Activated CD8-positive, alpha-beta T cell treated with anti-CD3 and anti-CD28 coated beads, Interleukin-2, amount 10 ng/mL, durations not matched to agents 7 days and 5 days (primary cell): ENCODE measurements at regions not wholly inside any gene's neighbourhood (a gene's known extent, or its start where the extent isn't known, plus 50 kb on each side); places are given as distances from the start of the nearest gene placed in this dataset.

Experiments used
- ATAC-seq: fragments of 150-1000 bp; cut with Tn5 transposase; one replicate; pipeline ENCODE4 v1.10.0; 2021; ENCODE audit warnings: moderate library complexity
- CTCF ChIA-PET: fragments of 350-600 bp; sonication (Branson Sonifier 250); formaldehyde crosslinking; loops from one replicate; lab custom pipeline; 2021; ENCODE audit warnings: antibody characterized with exemption; lab: Charles Lee
- POLR2A ChIA-PET: fragments of 350-600 bp; sonication (Branson Sonifier 250); formaldehyde crosslinking; loops from one replicate; lab custom pipeline; 2021; ENCODE audit warnings: antibody characterized with exemption; lab: Charles Lee
- DNase-seq: peaks from one replicate; pipeline ENCODE4 v3.0.0-alpha.2; 2020
- H3K27ac Mint-ChIP-seq: one replicate; pipeline ENCODE4 v1.8.0; 2021; ENCODE audit warnings: mild to moderate bottlenecking, mixed read lengths
- H3K27me3 Mint-ChIP-seq: one replicate; pipeline ENCODE4 v1.8.0; 2021; ENCODE audit warnings: low read depth, mixed read lengths
- H3K36me3 Mint-ChIP-seq: one replicate; pipeline ENCODE4 v1.8.0; 2021; ENCODE audit warnings: low read depth, mixed read lengths
- H3K4me1 Mint-ChIP-seq: one replicate; pipeline ENCODE4 v1.8.0; 2021; ENCODE audit warnings: low read depth, mixed read lengths
- H3K4me3 Mint-ChIP-seq: one replicate; pipeline ENCODE4 v1.8.0; 2021; ENCODE audit warnings: mild to moderate bottlenecking, mixed read lengths
- H3K9me3 Mint-ChIP-seq: one replicate; pipeline ENCODE4 v1.8.0; 2022; ENCODE audit warnings: mixed read lengths; ENCODE audit not compliant: insufficient read depth

DNA sequence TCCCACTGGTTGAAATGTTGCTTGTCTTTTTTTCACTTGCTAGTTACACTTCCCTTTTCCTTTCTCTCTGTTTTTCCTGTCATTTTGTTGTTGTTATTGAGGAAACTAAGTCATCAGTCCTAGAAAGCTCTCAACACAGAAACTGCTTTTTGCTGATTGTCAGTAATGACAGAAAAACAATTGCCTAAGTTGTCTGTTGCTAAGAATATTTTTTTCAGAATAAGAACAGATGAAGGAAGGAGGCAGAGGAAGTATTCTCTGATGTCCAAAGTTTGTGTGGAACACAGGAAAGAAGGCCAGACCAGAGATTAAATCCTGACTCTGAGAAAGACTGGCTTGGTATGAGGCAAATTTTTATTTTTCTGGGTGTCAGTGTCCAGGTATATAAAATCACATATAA lies 163.3 kb downstream of the CASP12 start:
- Mint-ChIP-seq H3K36me3 (peaks cover 5% of the 10 kb centered on the region), H3K9me3 (peaks cover 7% of the 10 kb centered on the region), H3K27me3 (no peaks in the 10 kb centered on the region), H3K4me3 (no peak overlapping the region), H3K27ac (no peak overlapping the region), H3K4me1 (peaks cover 24% of the 10 kb centered on the region)
- ATAC-seq (no peak), DNase-seq (no peak)
- CTCF ChIA-PET, result no interaction called here
- POLR2A ChIA-PET, result interaction anchor here (0.7 kb wide), 2 partner anchors 34 to 596 kb away, joined by 3 to 5 read pairs; no protein-coding TSS in a partner anchor

DNA sequence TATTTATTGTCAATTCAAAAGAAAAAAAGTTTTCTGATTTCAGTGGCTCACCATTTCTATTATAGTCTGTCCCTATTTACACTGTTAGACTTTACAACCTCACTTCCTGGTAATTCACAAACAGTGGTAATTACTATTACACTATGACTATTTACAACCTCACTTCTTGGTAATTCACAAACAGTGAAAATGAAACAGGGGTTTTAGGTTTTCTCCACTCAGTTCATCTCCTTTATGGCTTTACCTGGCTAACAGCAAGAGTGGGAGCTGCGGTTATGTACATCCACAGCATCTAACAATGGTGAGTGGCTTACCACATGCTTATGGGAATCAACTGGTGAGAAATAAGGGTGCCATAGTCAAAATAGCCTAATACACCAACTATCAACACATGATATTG lies 166.4 kb downstream of the CASP12 start:
- POLR2A ChIA-PET, result no interaction called here
- Mint-ChIP-seq H3K9me3 (peaks cover 11% of the 10 kb centered on the region), H3K36me3 (peaks cover 11% of the 10 kb centered on the region), H3K4me3 (no peak overlapping the region), H3K4me1 (peaks cover 29% of the 10 kb centered on the region), H3K27ac (peak overlapping the region; percentile 52), H3K27me3 (no peaks in the 10 kb centered on the region)
- no peak for DNase-seq
- peak; percentile 69 for ATAC-seq
- CTCF ChIA-PET, result no interaction called here

- CTCF ChIA-PET, result no interaction called here
- no peak overlapping the region for H3K27ac Mint-ChIP-seq
- no peak for DNase-seq
- H3K4me3 Mint-ChIP-seq, result no peak overlapping the region
- H3K36me3 Mint-ChIP-seq, result peaks cover 14% of the 10 kb centered on the region
- no peak for ATAC-seq
- POLR2A ChIA-PET, result no interaction called here
- H3K27me3 Mint-ChIP-seq, result no peaks in the 10 kb centered on the region
- H3K9me3 Mint-ChIP-seq, result peaks cover 8% of the 10 kb centered on the region
- H3K4me1 Mint-ChIP-seq, result peaks cover 23% of the 10 kb centered on the region
Measured at GRCh38 chr11:104728927-104729326, 169.3 kb downstream of the CASP12 start.

GRCh38 chr11:104727768-104728167 lies 170.5 kb downstream of the CASP12 start:
- no peaks in the 10 kb centered on the region for H3K27me3 Mint-ChIP-seq
- H3K4me1 Mint-ChIP-seq, result peaks cover 23% of the 10 kb centered on the region
- peaks cover 18% of the 10 kb centered on the region for H3K9me3 Mint-ChIP-seq
- ATAC-seq (no peak), DNase-seq (no peak)
- ChIA-PET CTCF (no interaction called here), POLR2A (no interaction called here)
- no peak overlapping the region for H3K27ac Mint-ChIP-seq
- peaks cover 24% of the 10 kb centered on the region for H3K36me3 Mint-ChIP-seq
- no peak overlapping the region for H3K4me3 Mint-ChIP-seq

- Mint-ChIP-seq H3K36me3 (peaks cover 24% of the 10 kb centered on the region), H3K4me1 (peaks cover 17% of the 10 kb centered on the region), H3K4me3 (no peak overlapping the region), H3K9me3 (peaks cover 20% of the 10 kb centered on the region), H3K27ac (no peak overlapping the region), H3K27me3 (no peaks in the 10 kb centered on the region)
- DNase-seq (no peak), ATAC-seq (no peak)
- POLR2A ChIA-PET, result no interaction called here
- CTCF ChIA-PET, result no interaction called here
Measured at GRCh38 chr11:104727095-104727494, 171.2 kb downstream of the CASP12 start.

DNA sequence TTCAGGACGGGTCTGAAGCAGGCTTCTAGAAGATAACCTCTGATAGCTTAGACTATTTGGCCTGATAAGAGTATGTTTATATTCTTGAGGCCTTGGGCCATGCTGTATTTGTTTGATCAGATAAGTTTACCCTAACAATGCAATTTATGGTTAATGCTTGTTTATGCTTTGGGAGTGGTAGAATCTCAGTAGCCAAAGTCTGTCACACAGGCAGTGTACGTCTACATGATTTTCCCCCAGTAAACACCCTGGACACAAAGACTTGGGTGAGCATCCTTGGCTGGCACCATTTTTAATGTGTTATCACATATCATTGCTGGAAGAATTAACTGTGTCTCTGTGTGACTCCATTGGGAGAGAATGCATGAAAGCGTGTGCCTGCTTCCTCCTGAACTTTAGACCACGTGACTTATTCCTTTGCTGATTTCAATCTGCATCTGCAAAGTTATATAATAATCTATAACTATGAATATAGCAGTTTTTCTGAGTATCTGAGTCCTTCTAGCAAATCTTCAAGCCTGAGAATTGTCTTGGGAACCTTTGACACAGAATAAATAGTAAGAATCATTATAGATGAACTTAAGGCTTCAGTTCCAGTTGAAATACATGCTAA lies 172.4 kb downstream of the CASP12 start:
- POLR2A ChIA-PET, result no interaction called here
- H3K27ac Mint-ChIP-seq, result no peak overlapping the region
- ATAC-seq, result no peak
- H3K4me1 Mint-ChIP-seq, result peaks cover 10% of the 10 kb centered on the region
- no peak for DNase-seq
- no peak overlapping the region for H3K4me3 Mint-ChIP-seq
- peaks cover 24% of the 10 kb centered on the region for H3K36me3 Mint-ChIP-seq
- H3K9me3 Mint-ChIP-seq, result peaks cover 25% of the 10 kb centered on the region
- CTCF ChIA-PET, result no interaction called here
- H3K27me3 Mint-ChIP-seq, result no peaks in the 10 kb centered on the region

GRCh38 chr11:104713401-104713800 lies 184.9 kb downstream of the CASP12 start:
- ATAC-seq (no peak), DNase-seq (no peak)
- ChIA-PET CTCF (no interaction called here), POLR2A (no interaction called here)
- H3K36me3 Mint-ChIP-seq, result peaks cover 18% of the 10 kb centered on the region
- no peak overlapping the region for H3K27ac Mint-ChIP-seq
- no peak overlapping the region for H3K4me3 Mint-ChIP-seq
- peaks cover 15% of the 10 kb centered on the region for H3K4me1 Mint-ChIP-seq
- H3K9me3 Mint-ChIP-seq, result peaks cover 8% of the 10 kb centered on the region
- no peaks in the 10 kb centered on the region for H3K27me3 Mint-ChIP-seq

GRCh38 chr11:104705490-104706190 lies 192.6 kb downstream of the CASP12 start:
- ATAC-seq (peak; percentile 98), DNase-seq (peak; percentile 91)
- POLR2A ChIA-PET, result interaction anchor here (0.7 kb wide), 2 partner anchors 92 to 270 kb away, joined by 3 to 4 read pairs; no protein-coding TSS in a partner anchor
- Mint-ChIP-seq H3K27ac (peak overlapping the region; percentile 99), H3K9me3 (no peaks in the 10 kb centered on the region), H3K4me3 (peak overlapping the region; percentile 79), H3K4me1 (peaks cover 55% of the 10 kb centered on the region), H3K36me3 (peaks cover 41% of the 10 kb centered on the region), H3K27me3 (no peaks in the 10 kb centered on the region)
- CTCF ChIA-PET, result interaction anchor here (1.3 kb wide), 1 partner anchor 93 kb away, joined by 3 read pairs; no protein-coding TSS in a partner anchor

GRCh38 chr11:104704888-104705287 lies 193.4 kb downstream of the CASP12 start:
- H3K4me3 Mint-ChIP-seq, result peak overlapping the region; percentile 79
- no peaks in the 10 kb centered on the region for H3K9me3 Mint-ChIP-seq
- H3K36me3 Mint-ChIP-seq, result peaks cover 39% of the 10 kb centered on the region
- ATAC-seq, result no peak
- ChIA-PET CTCF (no interaction called here), POLR2A (no interaction called here)
- peak overlapping the region; percentile 99 for H3K27ac Mint-ChIP-seq
- no peak for DNase-seq
- H3K4me1 Mint-ChIP-seq, result peaks cover 60% of the 10 kb centered on the region
- H3K27me3 Mint-ChIP-seq, result no peaks in the 10 kb centered on the region

DNA sequence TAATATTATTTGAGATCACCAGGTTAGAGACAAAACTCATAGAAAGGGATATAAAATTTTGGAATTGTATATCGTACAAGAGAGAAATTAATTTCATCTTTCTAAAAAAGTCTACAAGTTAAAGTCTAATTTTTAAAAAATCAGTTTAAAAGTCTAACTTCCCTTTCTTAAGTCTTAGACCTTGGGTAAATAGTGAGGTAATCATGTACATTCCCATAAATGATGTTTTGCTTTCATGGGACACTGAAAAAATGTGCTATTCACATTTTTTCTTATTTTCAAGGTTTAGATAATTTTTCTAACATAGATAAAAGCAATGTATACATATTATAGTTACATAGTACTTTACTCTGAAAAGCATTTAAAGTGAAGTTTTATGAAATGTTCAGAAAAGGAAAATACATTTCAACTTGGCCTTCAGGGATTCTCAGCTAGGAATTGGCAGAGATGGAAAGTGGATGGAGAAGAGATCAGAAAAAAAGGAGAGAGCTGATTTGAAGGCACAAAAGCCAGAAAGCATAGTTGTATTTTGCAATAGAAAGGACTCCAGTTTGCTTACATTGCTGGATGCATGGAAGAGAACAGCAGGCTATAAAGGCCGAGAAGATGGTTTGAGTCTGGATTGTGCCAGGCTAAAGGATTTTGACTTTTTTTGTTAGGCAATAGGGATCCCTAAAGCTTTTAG lies 194.0 kb downstream of the CASP12 start:
- H3K27me3 Mint-ChIP-seq, result no peaks in the 10 kb centered on the region
- peaks cover 54% of the 10 kb centered on the region for H3K4me1 Mint-ChIP-seq
- no peaks in the 10 kb centered on the region for H3K9me3 Mint-ChIP-seq
- CTCF ChIA-PET, result no interaction called here
- peaks cover 38% of the 10 kb centered on the region for H3K36me3 Mint-ChIP-seq
- DNase-seq, result no peak
- no peak for ATAC-seq
- peak overlapping the region; percentile 99 for H3K27ac Mint-ChIP-seq
- H3K4me3 Mint-ChIP-seq, result peak overlapping the region; percentile 79
- POLR2A ChIA-PET, result no interaction called here

DNA sequence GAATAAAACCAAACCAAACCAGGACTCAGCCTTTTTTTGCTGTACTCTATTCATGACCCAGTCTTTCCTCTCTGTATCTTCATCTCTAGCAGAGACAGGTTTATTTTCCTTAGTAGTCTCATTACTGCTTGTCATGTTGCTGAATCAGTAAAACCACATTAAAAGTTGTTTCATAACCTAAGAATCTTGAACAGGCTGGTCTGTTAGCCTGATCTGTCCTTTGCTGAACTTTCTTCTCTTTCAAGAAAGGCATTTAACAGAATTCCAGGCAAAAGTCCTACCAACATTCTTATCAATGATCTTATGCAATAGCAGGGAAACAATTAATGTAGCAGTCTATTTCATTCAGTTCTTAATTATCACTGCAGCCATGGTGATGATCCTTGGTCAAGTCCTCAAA lies 197.7 kb downstream of the CASP12 start:
- no peaks in the 10 kb centered on the region for H3K27me3 Mint-ChIP-seq
- H3K9me3 Mint-ChIP-seq, result no peaks in the 10 kb centered on the region
- H3K27ac Mint-ChIP-seq, result peak overlapping the region; percentile 56
- peaks cover 28% of the 10 kb centered on the region for H3K36me3 Mint-ChIP-seq
- H3K4me1 Mint-ChIP-seq, result peaks cover 31% of the 10 kb centered on the region
- no peak overlapping the region for H3K4me3 Mint-ChIP-seq
- peak; percentile 62 for ATAC-seq
- ChIA-PET CTCF (no interaction called here), POLR2A (no interaction called here)
- no peak for DNase-seq

DNA sequence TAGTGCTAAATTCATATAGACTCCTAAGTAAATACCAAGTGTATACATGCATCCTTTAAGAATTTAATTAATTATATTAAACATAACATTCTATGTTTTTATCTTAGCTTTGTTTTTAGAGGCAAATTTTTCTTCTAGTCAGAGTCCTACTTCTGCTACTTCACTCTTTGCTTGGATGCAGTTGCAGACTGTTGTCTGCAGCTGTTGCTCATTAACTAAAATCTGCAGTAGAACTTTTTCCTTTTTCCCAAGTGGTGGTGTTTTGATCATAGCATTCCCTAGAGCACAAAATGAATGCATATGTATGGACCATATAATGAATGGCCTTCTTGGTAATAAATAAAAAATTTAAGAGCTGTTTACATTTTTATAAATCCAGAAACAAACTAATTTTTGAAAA lies 198.3 kb downstream of the CASP12 start:
- no peak for DNase-seq

More for the DNA sequence above, 198.3 kb downstream of the CASP12 start:
- peaks cover 26% of the 10 kb centered on the region for H3K36me3 Mint-ChIP-seq
- H3K27ac Mint-ChIP-seq, result no peak overlapping the region
- H3K4me1 Mint-ChIP-seq, result peaks cover 24% of the 10 kb centered on the region
- POLR2A ChIA-PET, result no interaction called here
- CTCF ChIA-PET, result no interaction called here
- ATAC-seq, result no peak
- no peaks in the 10 kb centered on the region for H3K27me3 Mint-ChIP-seq
- H3K9me3 Mint-ChIP-seq, result no peaks in the 10 kb centered on the region
- H3K4me3 Mint-ChIP-seq, result no peak overlapping the region
